Daoy (cell line): ENCODE measurements at regions not wholly inside any gene's neighbourhood (a gene's known extent, or its start where the extent isn't known, plus 50 kb on each side); places are given as distances from the start of the nearest gene placed in this dataset.
A peak's percentile ranks its signal among the peaks of the same experiment; 100 is the strongest.
"Not testable (repeated sequence)": the region's sequence is repeated elsewhere in the genome, so short reads cannot be mapped to it uniquely, and the experiment has no call there.

Source experiments
- DNase-seq: peaks from one replicate; pipeline ENCODE4 v3.0.0-alpha.2; 2015; ENCODE audit warnings: low read depth

DNA sequence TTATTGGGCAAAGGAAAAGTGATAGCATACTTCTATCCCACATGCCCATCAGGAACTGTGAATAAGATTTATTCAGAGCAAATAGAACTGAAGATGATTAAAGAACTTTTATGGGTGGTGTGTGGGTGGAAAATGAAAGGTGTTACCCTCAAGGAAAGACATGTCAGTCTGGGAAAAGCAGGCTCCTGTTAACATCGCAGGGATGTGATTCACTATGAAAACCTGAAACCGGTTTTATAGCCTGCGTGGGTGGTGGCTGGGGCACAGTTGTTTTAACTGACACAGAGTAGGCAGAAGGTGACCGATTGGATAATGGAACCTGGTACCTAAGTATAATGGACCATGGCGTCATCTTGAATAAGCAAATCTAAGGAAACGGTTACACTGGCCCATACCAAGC lies 61.3 kb upstream of the CASK start:
- peak; percentile 82 for DNase-seq

DNA sequence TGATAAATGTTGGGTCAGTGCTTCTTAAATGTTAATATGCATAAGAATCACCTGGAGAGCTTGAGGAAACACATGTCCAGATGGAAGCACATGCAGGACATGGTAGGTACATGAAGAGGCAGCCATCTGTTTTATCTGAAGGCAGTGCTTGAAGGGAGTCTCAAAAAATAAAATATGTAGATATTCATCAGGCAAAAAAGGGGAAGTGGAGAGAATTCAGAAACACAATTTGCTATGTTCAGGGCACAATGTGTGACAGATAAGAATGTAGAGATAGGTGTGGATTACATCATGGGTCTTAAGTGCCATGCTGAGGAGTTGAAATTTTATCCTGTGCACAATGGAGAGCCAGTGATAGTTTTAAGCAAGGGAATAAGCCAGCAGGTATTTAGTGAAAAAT lies 59.6 kb upstream of the CASK start:
- DNase-seq: no peak

DNA sequence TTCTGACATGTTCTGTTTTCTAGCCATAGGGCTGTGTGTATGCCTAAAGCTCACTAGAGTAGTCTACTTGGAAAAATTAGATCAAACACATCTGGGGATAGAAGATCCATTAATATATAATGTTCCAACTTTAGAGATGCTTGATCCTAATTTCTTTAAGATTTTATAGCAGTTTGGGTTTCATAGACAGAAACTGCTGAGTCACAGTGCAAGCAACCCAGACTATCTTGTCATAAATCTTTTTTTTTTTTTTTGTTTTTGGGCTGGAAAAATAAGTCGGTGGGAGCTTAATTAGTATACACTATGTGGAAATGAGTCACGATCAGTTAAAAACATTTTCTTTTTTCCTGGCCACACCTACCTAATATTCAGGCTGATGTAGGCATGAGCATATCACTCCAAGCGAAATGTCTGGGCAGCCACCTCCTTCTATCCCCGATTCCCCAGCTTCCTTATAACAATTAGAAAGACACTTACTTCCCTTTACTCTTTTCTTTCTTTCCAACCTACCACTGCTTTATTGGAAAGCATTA lies 58.2 kb upstream of the CASK start:
- no peak for DNase-seq

DNA sequence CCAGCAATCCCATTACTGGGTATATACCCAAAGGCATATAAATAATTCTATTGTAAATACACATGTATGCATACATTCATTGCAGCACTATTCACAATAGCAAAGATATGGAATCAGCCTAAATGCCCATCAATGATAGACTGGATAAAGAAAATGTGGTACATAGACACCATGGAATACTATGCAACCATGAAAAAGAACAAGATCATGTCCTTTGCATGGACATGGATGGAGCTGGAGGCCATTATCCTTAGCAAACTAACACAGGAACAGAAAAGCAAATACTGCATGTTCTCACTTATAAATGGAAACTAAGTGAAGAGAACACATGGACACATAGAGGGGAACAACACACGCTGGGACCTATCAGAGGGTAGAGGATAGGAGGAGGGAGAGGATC lies 51.3 kb upstream of the CASK start:
- not testable (repeated sequence) for DNase-seq

DNA sequence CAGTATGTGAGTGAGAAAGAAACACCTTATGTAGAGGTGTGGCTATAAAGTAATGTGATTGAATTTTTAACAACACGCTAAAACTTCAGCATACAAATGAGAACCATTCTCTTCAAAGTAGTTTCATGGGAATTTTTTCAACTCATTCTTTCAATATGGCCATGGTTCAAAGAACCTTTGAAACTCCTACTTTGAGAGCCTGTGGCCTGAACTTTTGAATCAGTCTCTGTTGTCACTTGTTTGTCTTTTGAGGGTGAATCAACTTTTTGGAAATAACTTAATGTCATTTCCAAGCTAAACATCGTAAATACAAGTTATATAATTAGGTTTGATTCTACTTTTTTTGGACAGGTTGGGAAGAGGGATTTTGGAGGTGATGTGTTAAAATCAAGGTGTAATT lies 49.9 kb upstream of the CASK start:
- no peak for DNase-seq
